ENCODE measurements at regions not wholly inside any gene's neighbourhood (a gene's known extent, or its start where the extent isn't known, plus 50 kb on each side); places are given as distances from the start of the nearest gene placed in this dataset.

GRCh38 chr18:25434745-25435144, 82.8 kb upstream of the ZNF521 start:
- no peak for DNase-seq (ENCODE audit: low read depth)
- no peak for TF ChIP-seq CTCF (conservative IDR thresholded peaks at IDR 0.05; ENCODE audit: low read length)
- H3K4me3 ChIP-seq (ENCODE audit: low read length): no peak overlapping the region

GRCh38 chr18:25433590-25433989, 81.6 kb upstream of the ZNF521 start:
- no peak for DNase-seq (ENCODE audit: low read depth)
- no peak overlapping the region for H3K4me3 ChIP-seq (ENCODE audit: low read length)
- TF ChIP-seq CTCF (conservative IDR thresholded peaks at IDR 0.05; ENCODE audit: low read length): no peak

- TF ChIP-seq CTCF (conservative IDR thresholded peaks at IDR 0.05; ENCODE audit: low read length): no peak
- no peak for DNase-seq (ENCODE audit: low read depth)
- no peak overlapping the region for H3K4me3 ChIP-seq (ENCODE audit: low read length)
These were observed 73.1 kb upstream of the ZNF521 start for GRCh38 chr18:25425024-25425423.

- TF ChIP-seq CTCF (conservative IDR thresholded peaks at IDR 0.05; ENCODE audit: low read length): no peak
- DNase-seq (ENCODE audit: low read depth): no peak
These were observed 71.8 kb upstream of the ZNF521 start for GRCh38 chr18:25423760-25424159.

GRCh38 chr18:25423267-25423666, 71.3 kb upstream of the ZNF521 start:
- no peak overlapping the region for H3K4me3 ChIP-seq (ENCODE audit: low read length)
- DNase-seq (ENCODE audit: low read depth): no peak
- TF ChIP-seq CTCF (conservative IDR thresholded peaks at IDR 0.05; ENCODE audit: low read length): no peak

More at GRCh38 chr18:25423760-25424159, 71.8 kb upstream of the ZNF521 start:
- H3K4me3 ChIP-seq (ENCODE audit: low read length): no peak overlapping the region

- DNase-seq (ENCODE audit: low read depth): no peak
- no peak overlapping the region for H3K4me3 ChIP-seq (ENCODE audit: low read length)
- TF ChIP-seq CTCF (conservative IDR thresholded peaks at IDR 0.05; ENCODE audit: low read length): no peak
These were observed 70.3 kb upstream of the ZNF521 start for GRCh38 chr18:25422230-25422629.

GRCh38 chr18:25420077-25420825, 68.3 kb upstream of the ZNF521 start:
- no peak for TF ChIP-seq CTCF (conservative IDR thresholded peaks at IDR 0.05; ENCODE audit: low read length)
- no peak overlapping the region for H3K4me3 ChIP-seq (ENCODE audit: low read length)
- DNase-seq (ENCODE audit: low read depth): no peak

Measured in AG10803 (cell line).